GM23338 (cell line): ENCODE measurements at regions not wholly inside any gene's neighbourhood (a gene's known extent, or its start where the extent isn't known, plus 50 kb on each side); places are given as distances from the start of the nearest gene placed in this dataset.

Source experiments
- ATAC-seq: fragments of 200-7000 bp; cut with Tn5 transposase; 3 replicates; pipeline ENCODE4 v1.9.1; 2020
- DNase-seq: peaks from one replicate; pipeline ENCODE4 v3.0.0-alpha.2; 2015; ENCODE audit warnings: low spot score
- H2AFZ ChIP-seq: fragments of 200-600 bp; sonication (generic); 2 replicates; pipeline ENCODE4 v1.8.0; 2016; ENCODE audit warnings: antibody characterized with exemption, mild to moderate bottlenecking, moderate library complexity
- H3F3A ChIP-seq: fragments of 200-600 bp; sonication (generic); replicated peaks from 2 replicates; pipeline ENCODE4 v1.8.0; 2017; ENCODE audit warnings: antibody characterized with exemption, mixed run types, low read depth
- H3K27ac ChIP-seq: fragments of 200-600 bp; sonication (generic); 2 replicates; pipeline ENCODE4 v1.6.1; 2016; ENCODE audit warnings: low read depth
- H3K27me3 ChIP-seq: fragments of 200-600 bp; sonication (generic); 2 replicates; pipeline ENCODE4 v1.8.0; 2016; ENCODE audit warnings: mild to moderate bottlenecking, mixed run types, moderate library complexity; ENCODE audit not compliant: insufficient read depth
- H3K36me3 ChIP-seq: fragments of 200-600 bp; sonication (generic); 2 replicates; pipeline ENCODE4 v1.8.0; 2016; ENCODE audit warnings: mild to moderate bottlenecking; ENCODE audit not compliant: insufficient read depth
- H3K4me1 ChIP-seq: fragments of 200-600 bp; sonication (generic); 2 replicates; pipeline ENCODE4 v1.8.0; 2016; ENCODE audit warnings: mild to moderate bottlenecking, moderate library complexity; ENCODE audit not compliant: insufficient read depth
- H3K4me2 ChIP-seq: fragments of 200-600 bp; sonication (generic); 2 replicates; pipeline ENCODE4 v1.7.1; 2017; ENCODE audit warnings: mixed run types
- H3K4me3 ChIP-seq: fragments of 200-600 bp; sonication (generic); 2 replicates; pipeline ENCODE4 v1.6.1; 2016; ENCODE audit warnings: mixed run types
- H3K79me2 ChIP-seq: fragments of 200-600 bp; sonication (generic); replicated peaks from 2 replicates; pipeline ENCODE4 v1.8.0; 2017; ENCODE audit warnings: mild to moderate bottlenecking; ENCODE audit not compliant: insufficient read depth
- H3K9me2 ChIP-seq: fragments of 200-600 bp; sonication (generic); 2 replicates; pipeline ENCODE4 v1.8.0; 2017; ENCODE audit not compliant: insufficient read depth
- H4K20me1 ChIP-seq: fragments of 200-600 bp; sonication (generic); replicated peaks from 2 replicates; pipeline ENCODE4 v1.8.0; 2017; ENCODE audit warnings: mild to moderate bottlenecking; ENCODE audit not compliant: insufficient read depth
- H3K27ac Mint-ChIP-seq: 2 replicates; pipeline ENCODE4 v1.8.0; 2020; ENCODE audit warnings: inconsistent platforms, mild to moderate bottlenecking, moderate library complexity, mixed read lengths
- H3K27me3 Mint-ChIP-seq: 3 replicates; pipeline ENCODE4 v1.8.0; 2022; ENCODE audit warnings: low read depth, mild to moderate bottlenecking, moderate library complexity, mixed read lengths, inconsistent platforms; ENCODE audit not compliant: insufficient read depth, poor library complexity
- H3K36me3 Mint-ChIP-seq: 3 replicates; pipeline ENCODE4 v1.8.0; 2021; ENCODE audit warnings: low read depth, mild to moderate bottlenecking, inconsistent platforms, moderate library complexity, mixed read lengths
- H3K4me1 Mint-ChIP-seq: 3 replicates; pipeline ENCODE4 v1.8.0; 2020; ENCODE audit warnings: mild to moderate bottlenecking, inconsistent platforms, mixed read lengths
- H3K4me3 Mint-ChIP-seq: 3 replicates; pipeline ENCODE4 v1.8.0; 2021; ENCODE audit warnings: moderate library complexity, mild to moderate bottlenecking, inconsistent platforms, mixed read lengths
- H3K9me3 Mint-ChIP-seq: 3 replicates; pipeline ENCODE4 v1.8.0; 2020; ENCODE audit warnings: moderate library complexity, mild to moderate bottlenecking, inconsistent platforms, mixed read lengths
- CREB1 ChIP-seq: fragments of 250-450 bp; sonication (Bioruptor Pico); IDR thresholded peaks from 2 replicates; pipeline ENCODE4 v1.5.0; 2020; ENCODE audit warnings: low read depth, mild to moderate bottlenecking, moderate library complexity
- EZH2 ChIP-seq: fragments of 200-600 bp; sonication (generic); IDR thresholded peaks from one replicate; pipeline ENCODE4 v1.8.0; 2017; ENCODE audit warnings: antibody characterized with exemption, mild to moderate bottlenecking, low read depth; ENCODE audit not compliant: unreplicated experiment
- EZH2phosphoT487 ChIP-seq: fragments of 200-600 bp; sonication (generic); IDR thresholded peaks from one replicate; pipeline ENCODE4 v1.8.1; 2018; ENCODE audit warnings: antibody characterized with exemption; ENCODE audit not compliant: unreplicated experiment
- JUNB ChIP-seq: IDR thresholded peaks from one replicate; pipeline ENCODE4 v1.6.1; 2016; ENCODE audit warnings: antibody characterized with exemption; ENCODE audit not compliant: unreplicated experiment
- NANOG ChIP-seq: IDR thresholded peaks from 2 replicates; pipeline ENCODE4 v1.6.1; 2016; ENCODE audit warnings: antibody characterized with exemption, borderline replicate concordance
- POLR2AphosphoS5 ChIP-seq: IDR thresholded peaks from 2 replicates; pipeline ENCODE4 v1.6.1; 2016; ENCODE audit warnings: antibody characterized with exemption, low read depth
- STAT1 ChIP-seq: IDR thresholded peaks from one replicate; pipeline ENCODE4 v1.6.1; 2016; ENCODE audit warnings: antibody characterized with exemption; ENCODE audit not compliant: unreplicated experiment
- ZNF114 ChIP-seq: fragments of 250-450 bp; sonication (Bioruptor Pico); IDR thresholded peaks from 2 replicates; pipeline ENCODE4 v1.5.0; 2020; ENCODE audit warnings: mild to moderate bottlenecking, moderate library complexity
- ZNF331 ChIP-seq: fragments of 250-450 bp; sonication (Bioruptor Pico); IDR thresholded peaks from 2 replicates; pipeline ENCODE4 v1.5.0; 2020; ENCODE audit warnings: low read depth, mild to moderate bottlenecking, moderate library complexity
- TF ChIP-seq, protein P1 (sequence below): IDR thresholded peaks from 2 replicates; pipeline ENCODE4 v1.6.1; 2016; ENCODE audit warnings: antibody characterized with exemption
- TF ChIP-seq, protein P2 (sequence below), 2 experiments: fragments of 200-600 bp in 1 of 2; sonication (generic) in 1 of 2; conservative IDR thresholded peaks; 2 replicates each; pipeline versions ENCODE4 v1.5.1 to v1.6.1; 2016 to 2017; ENCODE audit warnings: antibody characterized with exemption in 2 of 2, low read depth in 2 of 2, mild to moderate bottlenecking in 2 of 2, moderate library complexity in 1 of 2
- TF ChIP-seq, protein P3 (sequence below): IDR thresholded peaks from one replicate; pipeline ENCODE4 v1.6.1; 2018; ENCODE audit warnings: antibody characterized with exemption; ENCODE audit not compliant: unreplicated experiment
- TF ChIP-seq, protein P4 (sequence below): fragments of 250-450 bp; sonication (Bioruptor Pico); IDR thresholded peaks from 2 replicates; pipeline ENCODE4 v1.5.0; 2020; ENCODE audit warnings: mild to moderate bottlenecking, moderate library complexity

DNA sequence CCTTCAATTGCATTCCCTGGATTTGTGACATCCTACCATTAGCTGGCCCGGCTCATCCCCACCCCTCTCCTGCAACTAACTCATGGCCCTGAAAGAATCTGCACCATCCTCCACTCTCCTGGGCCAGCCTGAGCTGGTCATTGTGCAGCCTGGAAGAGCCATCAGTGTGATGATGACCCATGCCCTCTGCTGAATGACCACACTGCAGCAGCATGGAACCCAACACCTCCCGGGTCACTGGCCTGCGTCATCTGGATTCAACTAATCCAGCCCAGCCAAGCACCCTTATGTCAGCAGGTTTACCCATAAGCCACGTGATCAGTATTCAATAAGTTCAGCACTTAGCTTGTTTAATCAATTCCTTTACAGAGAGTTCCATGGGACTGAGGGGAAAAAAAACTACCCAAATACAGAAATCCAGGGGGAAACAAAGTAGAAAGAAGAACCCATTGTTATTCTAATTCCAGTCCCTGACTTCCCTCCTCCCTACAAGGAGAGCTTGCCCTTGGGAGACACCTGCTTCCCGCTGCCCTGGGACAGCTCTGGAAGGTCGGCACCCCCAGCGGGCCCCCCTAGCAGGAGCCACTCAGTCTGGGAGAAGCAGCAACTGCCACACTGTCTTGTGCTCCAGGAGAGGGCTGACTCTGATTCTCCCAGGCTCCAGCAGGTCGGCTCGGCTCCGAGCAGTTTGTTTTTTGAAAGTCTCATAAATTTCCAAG is 309.1 kb upstream of the TLE3 start:
- Histone ChIP-seq H3K27me3 (no peaks in the 10 kb centered on the region), H3K36me3 (no peaks in the 10 kb centered on the region), H3K9me2 (peaks cover 3% of the 10 kb centered on the region; the same call in 1 of the 2 replicates), H3K27ac (no peak overlapping the region), H3K79me2 (no peaks in the 10 kb centered on the region), H4K20me1 (no peaks in the 10 kb centered on the region), H3F3A (no peaks in the 10 kb centered on the region), H3K4me3 (no peak overlapping the region), H3K4me2 (peak overlapping the region; percentile 58; the same call in 1 of the 2 replicates), H2AFZ (peak overlapping the region; percentile 43), H3K4me1 (peaks cover 14% of the 10 kb centered on the region)
- Mint-ChIP-seq H3K27ac (no peak overlapping the region), H3K4me1 (peaks cover 18% of the 10 kb centered on the region), H3K4me3 (no peak overlapping the region), H3K9me3 (peaks cover 15% of the 10 kb centered on the region), H3K27me3 (peaks cover 5% of the 10 kb centered on the region), H3K36me3 (peaks cover 12% of the 10 kb centered on the region)
- peak; percentile 33 for DNase-seq
- ATAC-seq: peak; percentile 88
- no peak for TF ChIP-seq EZH2
- no peak for TF ChIP-seq STAT1
- TF ChIP-seq, protein P1, sequence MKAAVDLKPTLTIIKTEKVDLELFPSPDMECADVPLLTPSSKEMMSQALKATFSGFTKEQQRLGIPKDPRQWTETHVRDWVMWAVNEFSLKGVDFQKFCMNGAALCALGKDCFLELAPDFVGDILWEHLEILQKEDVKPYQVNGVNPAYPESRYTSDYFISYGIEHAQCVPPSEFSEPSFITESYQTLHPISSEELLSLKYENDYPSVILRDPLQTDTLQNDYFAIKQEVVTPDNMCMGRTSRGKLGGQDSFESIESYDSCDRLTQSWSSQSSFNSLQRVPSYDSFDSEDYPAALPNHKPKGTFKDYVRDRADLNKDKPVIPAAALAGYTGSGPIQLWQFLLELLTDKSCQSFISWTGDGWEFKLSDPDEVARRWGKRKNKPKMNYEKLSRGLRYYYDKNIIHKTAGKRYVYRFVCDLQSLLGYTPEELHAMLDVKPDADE: no peak
- no peak for TF ChIP-seq ZNF114 (CRISPR knock-in tag)
- TF ChIP-seq ZNF331 (CRISPR knock-in tag): no peak
- TF ChIP-seq EZH2phosphoT487: no peak
- TF ChIP-seq, protein P2, sequence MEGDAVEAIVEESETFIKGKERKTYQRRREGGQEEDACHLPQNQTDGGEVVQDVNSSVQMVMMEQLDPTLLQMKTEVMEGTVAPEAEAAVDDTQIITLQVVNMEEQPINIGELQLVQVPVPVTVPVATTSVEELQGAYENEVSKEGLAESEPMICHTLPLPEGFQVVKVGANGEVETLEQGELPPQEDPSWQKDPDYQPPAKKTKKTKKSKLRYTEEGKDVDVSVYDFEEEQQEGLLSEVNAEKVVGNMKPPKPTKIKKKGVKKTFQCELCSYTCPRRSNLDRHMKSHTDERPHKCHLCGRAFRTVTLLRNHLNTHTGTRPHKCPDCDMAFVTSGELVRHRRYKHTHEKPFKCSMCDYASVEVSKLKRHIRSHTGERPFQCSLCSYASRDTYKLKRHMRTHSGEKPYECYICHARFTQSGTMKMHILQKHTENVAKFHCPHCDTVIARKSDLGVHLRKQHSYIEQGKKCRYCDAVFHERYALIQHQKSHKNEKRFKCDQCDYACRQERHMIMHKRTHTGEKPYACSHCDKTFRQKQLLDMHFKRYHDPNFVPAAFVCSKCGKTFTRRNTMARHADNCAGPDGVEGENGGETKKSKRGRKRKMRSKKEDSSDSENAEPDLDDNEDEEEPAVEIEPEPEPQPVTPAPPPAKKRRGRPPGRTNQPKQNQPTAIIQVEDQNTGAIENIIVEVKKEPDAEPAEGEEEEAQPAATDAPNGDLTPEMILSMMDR (conservative IDR thresholded peaks at IDR 0.05; ENCODE audit: low read depth in 2 of 2): no peak
- TF ChIP-seq NANOG: no peak
- TF ChIP-seq, protein P3, sequence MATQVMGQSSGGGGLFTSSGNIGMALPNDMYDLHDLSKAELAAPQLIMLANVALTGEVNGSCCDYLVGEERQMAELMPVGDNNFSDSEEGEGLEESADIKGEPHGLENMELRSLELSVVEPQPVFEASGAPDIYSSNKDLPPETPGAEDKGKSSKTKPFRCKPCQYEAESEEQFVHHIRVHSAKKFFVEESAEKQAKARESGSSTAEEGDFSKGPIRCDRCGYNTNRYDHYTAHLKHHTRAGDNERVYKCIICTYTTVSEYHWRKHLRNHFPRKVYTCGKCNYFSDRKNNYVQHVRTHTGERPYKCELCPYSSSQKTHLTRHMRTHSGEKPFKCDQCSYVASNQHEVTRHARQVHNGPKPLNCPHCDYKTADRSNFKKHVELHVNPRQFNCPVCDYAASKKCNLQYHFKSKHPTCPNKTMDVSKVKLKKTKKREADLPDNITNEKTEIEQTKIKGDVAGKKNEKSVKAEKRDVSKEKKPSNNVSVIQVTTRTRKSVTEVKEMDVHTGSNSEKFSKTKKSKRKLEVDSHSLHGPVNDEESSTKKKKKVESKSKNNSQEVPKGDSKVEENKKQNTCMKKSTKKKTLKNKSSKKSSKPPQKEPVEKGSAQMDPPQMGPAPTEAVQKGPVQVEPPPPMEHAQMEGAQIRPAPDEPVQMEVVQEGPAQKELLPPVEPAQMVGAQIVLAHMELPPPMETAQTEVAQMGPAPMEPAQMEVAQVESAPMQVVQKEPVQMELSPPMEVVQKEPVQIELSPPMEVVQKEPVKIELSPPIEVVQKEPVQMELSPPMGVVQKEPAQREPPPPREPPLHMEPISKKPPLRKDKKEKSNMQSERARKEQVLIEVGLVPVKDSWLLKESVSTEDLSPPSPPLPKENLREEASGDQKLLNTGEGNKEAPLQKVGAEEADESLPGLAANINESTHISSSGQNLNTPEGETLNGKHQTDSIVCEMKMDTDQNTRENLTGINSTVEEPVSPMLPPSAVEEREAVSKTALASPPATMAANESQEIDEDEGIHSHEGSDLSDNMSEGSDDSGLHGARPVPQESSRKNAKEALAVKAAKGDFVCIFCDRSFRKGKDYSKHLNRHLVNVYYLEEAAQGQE: no peak
- TF ChIP-seq JUNB: no peak
- TF ChIP-seq POLR2AphosphoS5: no peak
- TF ChIP-seq CREB1 (CRISPR knock-in tag): no peak
- TF ChIP-seq, protein P4, sequence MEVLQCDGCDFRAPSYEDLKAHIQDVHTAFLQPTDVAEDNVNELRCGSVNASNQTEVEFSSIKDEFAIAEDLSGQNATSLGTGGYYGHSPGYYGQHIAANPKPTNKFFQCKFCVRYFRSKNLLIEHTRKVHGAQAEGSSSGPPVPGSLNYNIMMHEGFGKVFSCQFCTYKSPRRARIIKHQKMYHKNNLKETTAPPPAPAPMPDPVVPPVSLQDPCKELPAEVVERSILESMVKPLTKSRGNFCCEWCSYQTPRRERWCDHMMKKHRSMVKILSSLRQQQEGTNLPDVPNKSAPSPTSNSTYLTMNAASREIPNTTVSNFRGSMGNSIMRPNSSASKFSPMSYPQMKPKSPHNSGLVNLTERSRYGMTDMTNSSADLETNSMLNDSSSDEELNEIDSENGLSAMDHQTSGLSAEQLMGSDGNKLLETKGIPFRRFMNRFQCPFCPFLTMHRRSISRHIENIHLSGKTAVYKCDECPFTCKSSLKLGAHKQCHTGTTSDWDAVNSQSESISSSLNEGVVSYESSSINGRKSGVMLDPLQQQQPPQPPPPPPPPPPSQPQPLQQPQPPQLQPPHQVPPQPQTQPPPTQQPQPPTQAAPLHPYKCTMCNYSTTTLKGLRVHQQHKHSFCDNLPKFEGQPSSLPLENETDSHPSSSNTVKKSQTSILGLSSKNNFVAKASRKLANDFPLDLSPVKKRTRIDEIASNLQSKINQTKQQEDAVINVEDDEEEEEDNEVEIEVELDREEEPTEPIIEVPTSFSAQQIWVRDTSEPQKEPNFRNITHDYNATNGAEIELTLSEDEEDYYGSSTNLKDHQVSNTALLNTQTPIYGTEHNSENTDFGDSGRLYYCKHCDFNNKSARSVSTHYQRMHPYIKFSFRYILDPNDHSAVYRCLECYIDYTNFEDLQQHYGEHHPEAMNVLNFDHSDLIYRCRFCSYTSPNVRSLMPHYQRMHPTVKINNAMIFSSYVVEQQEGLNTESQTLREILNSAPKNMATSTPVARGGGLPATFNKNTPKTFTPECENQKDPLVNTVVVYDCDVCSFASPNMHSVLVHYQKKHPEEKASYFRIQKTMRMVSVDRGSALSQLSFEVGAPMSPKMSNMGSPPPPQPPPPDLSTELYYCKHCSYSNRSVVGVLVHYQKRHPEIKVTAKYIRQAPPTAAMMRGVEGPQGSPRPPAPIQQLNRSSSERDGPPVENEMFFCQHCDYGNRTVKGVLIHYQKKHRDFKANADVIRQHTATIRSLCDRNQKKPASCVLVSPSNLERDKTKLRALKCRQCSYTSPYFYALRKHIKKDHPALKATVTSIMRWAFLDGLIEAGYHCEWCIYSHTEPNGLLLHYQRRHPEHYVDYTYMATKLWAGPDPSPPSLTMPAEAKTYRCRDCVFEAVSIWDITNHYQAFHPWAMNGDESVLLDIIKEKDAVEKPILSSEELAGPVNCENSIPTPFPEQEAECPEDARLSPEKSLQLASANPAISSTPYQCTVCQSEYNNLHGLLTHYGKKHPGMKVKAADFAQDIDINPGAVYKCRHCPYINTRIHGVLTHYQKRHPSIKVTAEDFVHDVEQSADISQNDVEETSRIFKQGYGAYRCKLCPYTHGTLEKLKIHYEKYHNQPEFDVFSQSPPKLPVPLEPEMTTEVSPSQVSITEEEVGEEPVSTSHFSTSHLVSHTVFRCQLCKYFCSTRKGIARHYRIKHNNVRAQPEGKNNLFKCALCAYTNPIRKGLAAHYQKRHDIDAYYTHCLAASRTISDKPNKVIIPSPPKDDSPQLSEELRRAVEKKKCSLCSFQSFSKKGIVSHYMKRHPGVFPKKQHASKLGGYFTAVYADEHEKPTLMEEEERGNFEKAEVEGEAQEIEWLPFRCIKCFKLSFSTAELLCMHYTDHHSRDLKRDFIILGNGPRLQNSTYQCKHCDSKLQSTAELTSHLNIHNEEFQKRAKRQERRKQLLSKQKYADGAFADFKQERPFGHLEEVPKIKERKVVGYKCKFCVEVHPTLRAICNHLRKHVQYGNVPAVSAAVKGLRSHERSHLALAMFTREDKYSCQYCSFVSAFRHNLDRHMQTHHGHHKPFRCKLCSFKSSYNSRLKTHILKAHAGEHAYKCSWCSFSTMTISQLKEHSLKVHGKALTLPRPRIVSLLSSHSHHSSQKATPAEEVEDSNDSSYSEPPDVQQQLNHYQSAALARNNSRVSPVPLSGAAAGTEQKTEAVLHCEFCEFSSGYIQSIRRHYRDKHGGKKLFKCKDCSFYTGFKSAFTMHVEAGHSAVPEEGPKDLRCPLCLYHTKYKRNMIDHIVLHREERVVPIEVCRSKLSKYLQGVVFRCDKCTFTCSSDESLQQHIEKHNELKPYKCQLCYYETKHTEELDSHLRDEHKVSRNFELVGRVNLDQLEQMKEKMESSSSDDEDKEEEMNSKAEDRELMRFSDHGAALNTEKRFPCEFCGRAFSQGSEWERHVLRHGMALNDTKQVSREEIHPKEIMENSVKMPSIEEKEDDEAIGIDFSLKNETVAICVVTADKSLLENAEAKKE (CRISPR knock-in tag): no peak
